KMS-11 (cell line): ENCODE measurements at regions not wholly inside any gene's neighbourhood (a gene's known extent, or its start where the extent isn't known, plus 50 kb on each side); places are given as distances from the start of the nearest gene placed in this dataset.

Experiments
- H2AFZ ChIP-seq: fragments of 200-600 bp; sonication (generic); 2 replicates; pipeline ENCODE4 v1.6.1; 2016; ENCODE audit warnings: antibody characterized with exemption, mixed run types, low read depth
- H3K27ac ChIP-seq: fragments of 200-600 bp; sonication (generic); 2 replicates; pipeline ENCODE4 v1.6.1; 2016; ENCODE audit warnings: mild to moderate bottlenecking, mixed run types
- H3K27me3 ChIP-seq: fragments of 200-600 bp; sonication (generic); 2 replicates; pipeline ENCODE4 v1.6.1; 2017; ENCODE audit warnings: mild to moderate bottlenecking, low read depth, mixed run types, moderate library complexity; ENCODE audit not compliant: insufficient read depth
- H3K36me3 ChIP-seq: fragments of 200-600 bp; sonication (generic); 2 replicates; pipeline ENCODE4 v1.6.1; 2017; ENCODE audit warnings: mild to moderate bottlenecking, mixed run types; ENCODE audit not compliant: insufficient read depth
- H3K4me1 ChIP-seq: fragments of 200-600 bp; sonication (generic); 2 replicates; pipeline ENCODE4 v1.6.1; 2016; ENCODE audit warnings: mild to moderate bottlenecking, low read depth, mixed run types; ENCODE audit not compliant: poor library complexity, severe bottlenecking
- H3K4me2 ChIP-seq: fragments of 200-600 bp; sonication (generic); 2 replicates; pipeline ENCODE4 v1.7.0; 2016; ENCODE audit warnings: mild to moderate bottlenecking, mixed run types
- H3K4me3 ChIP-seq: fragments of 200-600 bp; sonication (generic); IDR thresholded peaks from 2 replicates; pipeline ENCODE4 v1.6.1; 2017; ENCODE audit warnings: low read depth, low read length, mixed read lengths; ENCODE audit not compliant: insufficient read depth
- H3K79me2 ChIP-seq: fragments of 200-600 bp; sonication (generic); 2 replicates; pipeline ENCODE4 v1.6.1; 2016; ENCODE audit warnings: low read depth, mixed run types; ENCODE audit not compliant: insufficient read depth
- H3K9ac ChIP-seq: fragments of 200-600 bp; sonication (generic); 2 replicates; pipeline ENCODE4 v1.6.1; 2016; ENCODE audit warnings: mild to moderate bottlenecking, mixed run types
- H4K20me1 ChIP-seq: fragments of 200-600 bp; sonication (generic); 2 replicates; pipeline ENCODE4 v1.6.1; 2016; ENCODE audit warnings: mild to moderate bottlenecking, mixed run types; ENCODE audit not compliant: insufficient read depth
- CTCF ChIP-seq: fragments of 200-600 bp; sonication (generic); conservative IDR thresholded peaks from 2 replicates; pipeline ENCODE4 v1.6.1; 2017; ENCODE audit warnings: low read depth, mild to moderate bottlenecking, antibody characterized with exemption, low read length, moderate library complexity, mixed read lengths

- no peak overlapping the region for H3K4me3 ChIP-seq
- no peak for TF ChIP-seq CTCF
- no peaks in the 10 kb centered on the region for H3K79me2 ChIP-seq
- H3K36me3 ChIP-seq, result no peaks in the 10 kb centered on the region
- H3K4me2 ChIP-seq, result no peak overlapping the region
- H3K27me3 ChIP-seq, result no peaks in the 10 kb centered on the region
- no peaks in the 10 kb centered on the region for H3K4me1 ChIP-seq
- H2AFZ ChIP-seq, result no peak overlapping the region; the same call in 1 of the 2 replicates
- H3K27ac ChIP-seq, result no peak overlapping the region
- no peak overlapping the region for H3K9ac ChIP-seq
- no peaks in the 10 kb centered on the region for H4K20me1 ChIP-seq
These were observed 70.0 kb upstream of the SRSF6 start for GRCh38 chr20:43387737-43388136.

DNA sequence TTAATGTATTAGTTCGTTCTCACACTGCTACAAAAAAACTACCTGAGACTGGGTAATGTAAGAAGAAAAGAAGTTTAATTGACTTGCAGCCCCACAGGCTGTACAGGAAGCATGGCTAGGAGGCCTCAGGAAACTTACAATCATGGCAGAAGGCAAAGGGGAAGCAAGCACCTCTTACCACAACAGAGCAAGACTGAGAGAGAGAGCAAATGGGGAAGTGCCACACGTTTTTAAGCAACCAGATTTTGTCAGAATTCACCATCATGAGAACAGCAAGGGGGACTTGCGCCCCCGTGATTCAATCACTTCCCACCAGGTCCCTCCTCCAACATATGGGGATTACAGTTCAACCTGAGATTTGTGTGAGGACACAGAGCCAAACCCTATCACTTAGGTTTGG is 70.8 kb upstream of the SRSF6 start:
- no peak overlapping the region for H3K4me3 ChIP-seq
- H4K20me1 ChIP-seq, result no peaks in the 10 kb centered on the region
- H3K79me2 ChIP-seq, result no peaks in the 10 kb centered on the region
- no peaks in the 10 kb centered on the region for H3K36me3 ChIP-seq
- no peak overlapping the region for H3K9ac ChIP-seq
- no peak overlapping the region for H3K27ac ChIP-seq
- H2AFZ ChIP-seq, result no peak overlapping the region
- no peak overlapping the region for H3K4me2 ChIP-seq
- no peak for TF ChIP-seq CTCF
- no peaks in the 10 kb centered on the region for H3K27me3 ChIP-seq
- H3K4me1 ChIP-seq, result no peaks in the 10 kb centered on the region

DNA sequence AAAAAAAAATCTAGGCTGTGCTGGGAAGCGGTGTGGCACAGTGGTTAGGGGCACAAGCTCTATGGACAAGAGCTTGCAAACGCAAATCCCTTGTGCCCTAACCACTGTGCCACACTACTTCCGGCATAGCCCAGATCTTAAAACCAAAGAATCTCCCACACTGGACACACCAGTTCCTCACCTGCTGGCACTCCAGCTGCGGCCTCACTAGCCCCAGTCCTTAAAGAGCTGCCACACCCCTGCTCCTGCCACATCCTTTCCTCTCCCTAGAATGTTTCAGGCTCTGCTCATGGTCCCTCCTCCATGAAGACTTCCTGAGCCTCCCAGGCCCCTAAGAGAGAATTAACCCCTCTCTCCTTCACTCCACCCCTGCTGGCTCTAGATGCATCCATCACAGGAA is 71.8 kb upstream of the SRSF6 start:
- no peaks in the 10 kb centered on the region for H3K4me1 ChIP-seq
- no peaks in the 10 kb centered on the region for H3K36me3 ChIP-seq
- no peak overlapping the region for H3K4me2 ChIP-seq
- H2AFZ ChIP-seq, result no peak overlapping the region
- H3K27me3 ChIP-seq, result no peaks in the 10 kb centered on the region
- H3K27ac ChIP-seq, result no peak overlapping the region
- H3K4me3 ChIP-seq, result no peak overlapping the region
- TF ChIP-seq CTCF, result no peak
- no peak overlapping the region for H3K9ac ChIP-seq
- no peaks in the 10 kb centered on the region for H4K20me1 ChIP-seq
- no peaks in the 10 kb centered on the region for H3K79me2 ChIP-seq

DNA sequence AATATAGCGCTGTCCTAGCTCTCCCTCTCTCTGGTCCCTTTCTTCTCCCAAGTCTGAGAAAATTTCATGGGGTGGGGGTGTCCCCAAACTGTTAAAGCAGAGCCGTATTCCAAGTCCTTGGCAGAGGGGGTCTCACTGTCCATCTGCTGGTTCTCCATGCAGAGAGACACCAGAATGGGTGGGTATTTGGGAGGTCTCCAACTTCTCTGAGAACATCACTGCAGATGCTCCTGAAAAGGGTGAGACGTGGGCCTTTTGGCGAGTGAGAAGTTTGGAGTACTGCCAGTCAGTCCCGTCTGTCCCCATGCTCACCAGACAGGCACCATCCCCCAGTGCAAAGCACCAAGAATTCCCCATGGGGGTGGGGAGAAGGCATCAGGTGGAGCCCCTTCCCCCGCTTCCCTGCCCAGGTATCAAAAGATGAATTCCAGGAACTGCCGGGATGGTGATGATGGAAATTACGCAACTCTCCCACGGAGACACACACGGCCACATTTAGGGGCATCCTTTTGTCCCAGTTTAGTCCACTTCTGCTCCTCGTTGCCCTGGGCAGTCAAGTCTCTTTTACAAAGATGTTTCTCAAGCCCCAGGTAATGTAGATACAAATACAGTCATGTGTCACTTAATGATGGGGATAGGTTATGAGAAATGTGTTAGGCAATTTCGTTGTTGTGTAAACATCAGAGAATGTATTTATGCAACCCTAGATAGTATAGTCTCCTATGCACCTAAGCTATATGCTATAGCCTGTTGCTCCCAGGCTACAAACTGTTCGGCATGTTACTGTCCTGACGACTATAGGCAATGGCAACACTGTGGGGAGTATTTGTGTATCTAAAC is 73.4 kb upstream of the SRSF6 start:
- H3K4me2 ChIP-seq, result no peak overlapping the region
- H2AFZ ChIP-seq, result no peak overlapping the region
- H3K27ac ChIP-seq, result no peak overlapping the region
- H4K20me1 ChIP-seq, result no peaks in the 10 kb centered on the region
- no peak overlapping the region for H3K4me3 ChIP-seq
- no peaks in the 10 kb centered on the region for H3K27me3 ChIP-seq
- no peaks in the 10 kb centered on the region for H3K79me2 ChIP-seq
- TF ChIP-seq CTCF, result no peak
- no peaks in the 10 kb centered on the region for H3K36me3 ChIP-seq
- H3K4me1 ChIP-seq, result no peaks in the 10 kb centered on the region
- H3K9ac ChIP-seq, result no peak overlapping the region
